Stimulated activated memory B cell treated with anti-CD40 and anti-IgM and Interleukin-4, amounts not matched to agents 10 μg/mL and 1 μg/mL and 100 μg/mL, for 72 hours (primary cell): ENCODE measurements at regions not wholly inside any gene's neighbourhood (a gene's known extent, or its start where the extent isn't known, plus 50 kb on each side); places are given as distances from the start of the nearest gene placed in this dataset.
A peak's percentile ranks its signal among the peaks of the same experiment; 100 is the strongest.
"Not testable (repeated sequence)": the region's sequence is repeated elsewhere in the genome, so short reads cannot be mapped to it uniquely, and the experiment has no call there.

ENCODE experiments used
- ATAC-seq: fragments of 150-1000 bp; cut with Tn5 transposase; 2 replicates; pipeline ENCODE4 v1.10.0; 2021
- H3K27ac Mint-ChIP-seq: one replicate; pipeline ENCODE4 v1.8.0; 2022; ENCODE audit warnings: mild to moderate bottlenecking, mixed read lengths
- H3K27me3 Mint-ChIP-seq: one replicate; pipeline ENCODE4 v1.8.0; 2022; ENCODE audit warnings: mixed read lengths
- H3K36me3 Mint-ChIP-seq: one replicate; pipeline ENCODE4 v1.8.0; 2022; ENCODE audit warnings: mixed read lengths
- H3K4me1 Mint-ChIP-seq: one replicate; pipeline ENCODE4 v1.8.0; 2022; ENCODE audit warnings: mixed read lengths
- H3K4me3 Mint-ChIP-seq: one replicate; pipeline ENCODE4 v1.8.0; 2022; ENCODE audit warnings: mild to moderate bottlenecking, moderate library complexity, mixed read lengths
- H3K9me3 Mint-ChIP-seq: one replicate; pipeline ENCODE4 v1.8.0; 2022; ENCODE audit warnings: mixed read lengths

DNA sequence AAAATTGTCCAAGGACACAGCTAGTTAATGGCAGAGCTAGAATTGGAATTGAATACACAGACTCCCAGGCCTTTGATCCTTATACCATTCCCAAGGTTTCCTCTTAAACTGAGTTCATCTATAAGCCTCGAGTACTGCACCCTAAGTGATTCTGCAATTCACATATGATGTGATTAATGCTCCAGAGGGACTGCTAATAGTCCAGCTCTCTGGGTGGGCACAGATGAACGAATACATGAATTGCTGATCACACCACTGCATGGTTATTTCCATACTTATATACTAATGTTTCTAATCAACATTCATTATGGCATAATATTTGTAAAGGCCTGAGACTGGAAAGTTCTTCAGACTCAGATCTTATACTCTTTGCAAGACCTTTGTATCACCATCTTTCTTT lies 101.8 kb downstream of the NUFIP1 start:
- no peaks in the 10 kb centered on the region for H3K9me3 Mint-ChIP-seq
- H3K4me3 Mint-ChIP-seq = no peak overlapping the region
- ATAC-seq = no peak
- H3K27ac Mint-ChIP-seq = no peak overlapping the region
- no peaks in the 10 kb centered on the region for H3K4me1 Mint-ChIP-seq
- H3K27me3 Mint-ChIP-seq = no peaks in the 10 kb centered on the region
- no peaks in the 10 kb centered on the region for H3K36me3 Mint-ChIP-seq

DNA sequence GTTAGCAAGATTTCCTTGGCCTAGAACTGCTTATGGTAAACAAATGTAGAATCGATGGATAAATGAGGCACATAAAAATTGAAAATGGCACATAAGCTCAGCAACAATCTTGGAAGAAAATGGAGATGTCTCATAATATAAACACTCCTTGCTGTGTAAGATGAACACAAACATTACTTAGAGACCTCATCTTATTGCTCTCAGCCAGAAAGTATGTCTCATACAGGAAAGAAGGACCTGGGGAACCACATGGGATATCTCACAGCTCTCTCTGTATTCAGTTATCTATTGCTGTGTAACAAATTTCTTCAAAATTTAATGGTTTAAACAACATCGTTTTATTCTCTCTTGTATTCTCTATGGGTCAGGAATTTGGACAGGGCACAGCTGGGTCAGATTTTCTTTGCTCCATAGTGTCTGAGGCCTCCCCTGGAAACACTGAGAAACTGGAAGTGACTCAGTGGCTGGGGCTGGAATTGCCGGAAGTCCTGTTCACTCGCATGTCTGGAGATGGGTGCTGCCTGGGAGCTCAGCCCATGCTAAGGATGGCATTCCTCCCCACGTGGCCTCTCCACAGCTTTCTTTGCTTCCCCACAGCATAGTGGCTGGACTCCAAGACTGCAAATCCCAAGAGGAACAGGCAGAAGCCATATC lies 105.1 kb downstream of the NUFIP1 start:
- ATAC-seq = no peak
- Mint-ChIP-seq H3K4me3 (no peak overlapping the region), H3K4me1 (no peaks in the 10 kb centered on the region), H3K27me3 (no peaks in the 10 kb centered on the region), H3K36me3 (no peaks in the 10 kb centered on the region), H3K9me3 (no peaks in the 10 kb centered on the region), H3K27ac (no peak overlapping the region)

DNA sequence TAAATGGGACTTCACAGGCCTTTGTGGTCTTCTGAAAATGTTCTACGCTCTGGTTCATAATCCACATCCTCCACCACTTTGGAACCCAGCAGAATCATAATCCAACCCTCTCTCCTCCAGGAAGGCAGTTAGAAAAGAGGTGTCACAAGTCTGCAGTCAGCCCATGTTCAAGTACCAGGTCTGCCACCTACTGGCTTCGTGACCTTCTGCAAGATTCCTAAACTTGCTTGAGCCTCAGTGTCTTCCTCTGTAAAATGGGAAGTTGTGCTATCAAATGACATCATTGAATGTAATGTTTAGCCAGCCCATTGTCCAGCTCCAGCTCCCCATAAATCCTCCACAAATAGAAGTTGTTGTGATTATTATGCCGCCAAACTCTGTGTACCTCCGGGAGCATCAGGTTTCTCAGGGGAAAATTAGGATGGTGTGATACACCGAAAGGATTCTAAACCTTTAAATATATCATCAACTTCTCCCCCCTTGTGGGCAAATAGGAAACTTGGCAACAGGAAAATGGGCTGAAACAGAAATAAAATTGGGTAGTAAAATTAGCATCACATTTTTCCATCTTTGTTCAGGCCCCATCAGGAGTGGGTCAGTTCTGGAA lies 109.7 kb downstream of the NUFIP1 start:
- ATAC-seq = no peak
- no peak overlapping the region for H3K27ac Mint-ChIP-seq

DNA sequence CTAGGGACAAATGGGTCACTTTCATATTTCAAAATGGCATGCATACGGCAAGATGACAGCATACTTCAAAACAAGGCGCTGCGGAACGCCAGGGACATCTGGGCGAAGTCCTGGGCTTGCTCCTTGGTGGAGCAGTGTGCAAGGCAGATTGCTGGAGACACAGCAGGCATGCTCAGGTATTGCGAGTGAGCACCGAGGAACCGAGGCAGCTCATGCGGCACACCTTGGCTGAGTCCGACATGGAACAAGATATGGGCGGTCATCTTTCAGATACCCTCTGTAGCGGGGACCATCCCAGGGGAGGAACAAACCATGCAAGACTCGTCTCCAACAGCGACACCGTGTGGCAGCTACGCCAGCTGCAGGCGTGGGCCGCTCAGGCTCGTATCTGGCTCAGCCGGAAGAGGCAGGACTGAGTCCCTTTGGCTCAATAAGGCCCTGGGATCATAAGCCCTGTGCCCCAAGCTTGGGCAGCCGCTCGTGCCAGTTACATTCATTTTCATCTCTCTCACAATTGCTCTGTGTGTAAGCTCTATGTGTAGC lies 112.4 kb downstream of the NUFIP1 start:
- Mint-ChIP-seq H3K27me3 (peaks cover 27% of the 10 kb centered on the region), H3K4me3 (no peak overlapping the region), H3K36me3 (no peaks in the 10 kb centered on the region), H3K4me1 (peaks cover 4% of the 10 kb centered on the region), H3K9me3 (peaks cover 3% of the 10 kb centered on the region), H3K27ac (no peak overlapping the region)
- ATAC-seq = no peak

More for the DNA sequence above, 109.7 kb downstream of the NUFIP1 start:
- Mint-ChIP-seq H3K27me3 (peaks cover 8% of the 10 kb centered on the region), H3K4me1 (no peaks in the 10 kb centered on the region), H3K36me3 (no peaks in the 10 kb centered on the region), H3K4me3 (no peak overlapping the region), H3K9me3 (peaks cover 3% of the 10 kb centered on the region)

DNA sequence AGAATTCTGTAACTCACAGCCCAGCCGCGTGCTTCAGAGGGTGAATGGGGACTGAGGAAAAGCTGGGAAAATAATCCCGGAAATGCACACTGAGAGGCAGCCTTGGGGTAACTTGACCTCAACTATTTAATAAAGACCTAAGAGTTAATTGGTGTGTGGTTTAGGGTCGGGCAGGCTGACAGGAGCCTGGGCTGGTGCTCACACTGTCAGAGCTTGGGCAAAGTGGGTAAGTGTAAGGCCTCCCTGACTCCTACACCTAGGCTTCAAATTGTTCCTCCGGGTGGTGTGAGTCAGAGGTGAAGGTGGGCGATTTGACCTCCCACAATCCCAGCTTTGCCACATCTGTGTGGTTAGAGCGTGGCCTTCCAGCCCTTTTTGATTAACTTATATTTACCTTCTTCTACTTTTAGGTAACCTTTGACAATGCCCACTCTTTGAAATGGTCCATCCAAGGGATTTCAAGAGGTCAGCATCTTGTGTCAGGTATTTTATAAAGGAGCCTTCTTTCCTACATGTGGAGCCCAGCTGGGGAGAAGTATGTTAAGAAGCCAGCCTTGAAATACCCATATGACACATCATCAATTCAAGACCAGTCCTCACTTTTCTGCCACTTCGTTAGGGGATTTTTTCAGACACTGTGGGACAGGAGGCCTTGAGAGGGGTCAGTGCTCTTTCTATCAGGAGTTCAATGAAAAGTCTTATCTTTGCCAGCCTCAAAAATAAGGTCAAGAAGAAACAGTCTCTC lies 114.2 kb downstream of the NUFIP1 start:
- H3K4me1 Mint-ChIP-seq = peaks cover 5% of the 10 kb centered on the region
- no peaks in the 10 kb centered on the region for H3K36me3 Mint-ChIP-seq
- peaks cover 36% of the 10 kb centered on the region for H3K27me3 Mint-ChIP-seq
- ATAC-seq = no peak
- H3K27ac Mint-ChIP-seq = no peak overlapping the region
- H3K4me3 Mint-ChIP-seq = no peak overlapping the region
- peaks cover 3% of the 10 kb centered on the region for H3K9me3 Mint-ChIP-seq

DNA sequence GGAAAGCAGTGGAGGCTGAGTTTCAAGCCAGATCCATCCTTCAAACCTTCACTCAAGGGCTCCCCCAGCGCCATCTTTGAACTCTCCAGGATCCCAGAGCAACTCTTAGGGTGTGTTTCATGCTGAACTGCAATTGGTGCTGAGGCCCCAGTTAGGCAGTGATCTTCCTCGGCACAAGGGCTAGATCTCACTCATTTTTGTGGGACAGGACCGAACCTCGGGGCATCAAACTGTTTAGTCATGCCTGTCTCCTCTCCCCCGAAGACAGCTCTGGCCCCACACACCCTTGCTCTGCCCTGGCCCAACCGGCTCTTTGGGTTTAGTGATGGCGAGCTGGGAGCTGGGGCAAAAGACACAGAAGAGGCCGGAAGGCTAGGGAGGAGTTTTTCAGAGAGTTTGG lies 115.1 kb downstream of the NUFIP1 start:
- Mint-ChIP-seq H3K9me3 (peaks cover 3% of the 10 kb centered on the region), H3K4me1 (peaks cover 5% of the 10 kb centered on the region), H3K4me3 (no peak overlapping the region), H3K27ac (no peak overlapping the region), H3K27me3 (peaks cover 37% of the 10 kb centered on the region), H3K36me3 (no peaks in the 10 kb centered on the region)
- ATAC-seq = no peak

DNA sequence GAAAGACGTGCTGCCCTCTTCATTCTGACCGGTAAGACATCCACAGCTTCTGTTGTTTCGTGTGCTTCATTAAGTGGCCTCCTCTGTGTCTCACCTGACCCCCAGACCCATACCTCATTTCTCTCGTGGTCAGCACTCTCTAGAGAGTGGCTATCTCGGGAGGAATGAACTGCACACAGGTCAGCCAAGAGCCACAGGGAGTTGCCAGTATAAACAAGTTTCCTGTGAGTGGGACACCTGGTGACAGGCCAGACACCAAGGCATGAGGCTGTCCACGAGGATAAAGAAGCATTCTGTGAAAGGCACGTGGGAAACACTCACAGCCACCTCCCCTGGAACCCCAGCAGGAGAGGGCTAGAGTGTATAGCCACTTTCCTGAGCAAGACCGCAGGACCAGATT lies 115.8 kb downstream of the NUFIP1 start:
- no peak overlapping the region for H3K4me3 Mint-ChIP-seq
- H3K4me1 Mint-ChIP-seq = peaks cover 5% of the 10 kb centered on the region
- peaks cover 3% of the 10 kb centered on the region for H3K9me3 Mint-ChIP-seq
- no peaks in the 10 kb centered on the region for H3K36me3 Mint-ChIP-seq
- no peak for ATAC-seq
- H3K27me3 Mint-ChIP-seq = peaks cover 45% of the 10 kb centered on the region
- H3K27ac Mint-ChIP-seq = no peak overlapping the region

DNA sequence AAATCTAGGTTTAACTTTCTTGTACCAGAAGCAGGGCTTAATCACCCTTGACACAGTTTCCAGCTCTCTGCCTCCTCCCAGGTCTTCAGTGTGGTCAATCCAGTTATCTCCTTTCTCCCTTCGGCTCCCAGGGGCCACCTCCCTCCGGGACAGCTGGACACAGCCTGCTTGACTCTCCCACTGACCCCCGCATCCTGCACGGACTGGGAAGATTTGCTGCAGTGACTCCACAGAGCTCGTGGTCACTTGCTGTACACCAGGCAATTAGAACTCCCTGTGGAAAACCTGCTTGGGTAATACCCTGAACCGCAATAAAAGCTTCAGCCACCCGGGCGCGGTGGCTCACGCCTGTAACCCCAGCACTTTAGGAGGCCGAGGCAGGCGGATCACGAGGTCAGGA lies 116.5 kb downstream of the NUFIP1 start:
- Mint-ChIP-seq H3K9me3 (peaks cover 3% of the 10 kb centered on the region), H3K4me1 (peaks cover 5% of the 10 kb centered on the region), H3K27ac (no peak overlapping the region), H3K4me3 (no peak overlapping the region), H3K27me3 (peaks cover 52% of the 10 kb centered on the region), H3K36me3 (no peaks in the 10 kb centered on the region)
- ATAC-seq = no peak

DNA sequence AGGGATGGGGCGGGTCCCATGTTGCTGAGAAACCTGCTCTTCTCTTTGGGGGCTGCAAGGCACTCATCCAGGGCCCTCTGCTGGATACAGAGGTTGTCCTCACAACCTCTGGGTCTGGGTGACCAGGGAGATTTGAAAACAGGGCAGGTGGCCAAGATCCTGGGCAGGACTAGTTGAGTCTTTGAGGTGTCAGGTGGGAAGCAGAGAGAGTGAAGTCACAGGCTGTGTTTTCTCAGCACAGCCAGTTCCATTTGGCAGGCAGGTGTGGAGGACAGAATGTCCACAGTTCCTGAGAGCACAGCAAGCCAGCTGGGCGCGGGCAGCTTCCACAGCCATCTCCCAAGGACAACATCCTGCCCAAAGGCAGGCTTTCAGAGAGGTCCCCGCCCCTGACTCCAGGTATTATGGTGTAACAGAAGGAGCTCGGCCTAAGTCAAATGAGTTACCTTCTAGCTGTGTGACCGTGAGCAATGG lies 118.8 kb downstream of the NUFIP1 start:
- no peak overlapping the region for H3K4me3 Mint-ChIP-seq
- no peak for ATAC-seq
- H3K27ac Mint-ChIP-seq = no peak overlapping the region
- peaks cover 5% of the 10 kb centered on the region for H3K4me1 Mint-ChIP-seq
- H3K27me3 Mint-ChIP-seq = peaks cover 53% of the 10 kb centered on the region
- H3K9me3 Mint-ChIP-seq = peaks cover 7% of the 10 kb centered on the region
- H3K36me3 Mint-ChIP-seq = peaks cover 8% of the 10 kb centered on the region

DNA sequence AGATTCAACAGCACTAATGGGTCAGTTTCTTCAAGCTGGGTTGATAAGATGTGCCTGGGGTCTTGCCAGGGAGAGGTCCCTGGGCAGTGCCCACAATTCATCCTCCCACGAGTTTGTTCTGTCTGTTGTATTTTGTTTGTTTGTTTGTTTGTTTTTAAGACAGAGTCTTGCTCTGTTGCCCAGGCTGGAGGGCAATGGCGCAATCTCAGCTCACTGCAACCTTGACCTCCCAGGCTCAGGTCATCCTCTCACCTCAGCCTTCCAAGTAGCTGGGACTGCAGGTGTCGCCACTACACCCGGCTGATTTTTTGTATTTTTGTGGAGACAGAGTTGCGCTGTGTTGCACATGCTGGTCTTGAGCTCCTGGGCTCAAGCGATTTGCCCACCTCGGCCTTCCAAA lies 120.1 kb downstream of the NUFIP1 start:
- Mint-ChIP-seq H3K36me3 (peaks cover 8% of the 10 kb centered on the region), H3K9me3 (peaks cover 7% of the 10 kb centered on the region), H3K4me1 (peaks cover 5% of the 10 kb centered on the region), H3K27ac (no peak overlapping the region), H3K4me3 (no peak overlapping the region), H3K27me3 (peaks cover 53% of the 10 kb centered on the region)
- ATAC-seq = no peak

DNA sequence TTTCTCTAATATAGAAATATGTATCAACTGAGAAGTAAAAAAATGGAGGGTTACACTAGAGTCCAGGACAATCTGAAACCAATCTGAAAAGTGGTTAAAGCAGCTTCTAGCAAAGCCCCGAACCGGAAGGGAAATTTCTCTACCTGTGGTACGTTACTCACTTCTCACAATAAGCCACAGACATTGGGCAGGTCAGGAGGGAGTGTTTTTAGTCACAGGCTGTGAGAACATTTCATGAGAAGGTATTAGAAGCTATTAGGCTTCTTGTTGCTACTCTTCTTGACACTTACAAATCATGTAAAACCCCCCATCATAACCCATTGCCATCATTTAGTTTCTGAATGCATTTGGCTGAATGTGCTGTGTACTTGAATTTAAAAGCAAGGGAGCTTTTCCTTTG lies 120.9 kb downstream of the NUFIP1 start:
- Mint-ChIP-seq H3K4me1 (peaks cover 5% of the 10 kb centered on the region), H3K4me3 (no peak overlapping the region), H3K27ac (no peak overlapping the region), H3K27me3 (peaks cover 50% of the 10 kb centered on the region), H3K9me3 (peaks cover 7% of the 10 kb centered on the region), H3K36me3 (peaks cover 8% of the 10 kb centered on the region)
- peak; percentile 70 for ATAC-seq

DNA sequence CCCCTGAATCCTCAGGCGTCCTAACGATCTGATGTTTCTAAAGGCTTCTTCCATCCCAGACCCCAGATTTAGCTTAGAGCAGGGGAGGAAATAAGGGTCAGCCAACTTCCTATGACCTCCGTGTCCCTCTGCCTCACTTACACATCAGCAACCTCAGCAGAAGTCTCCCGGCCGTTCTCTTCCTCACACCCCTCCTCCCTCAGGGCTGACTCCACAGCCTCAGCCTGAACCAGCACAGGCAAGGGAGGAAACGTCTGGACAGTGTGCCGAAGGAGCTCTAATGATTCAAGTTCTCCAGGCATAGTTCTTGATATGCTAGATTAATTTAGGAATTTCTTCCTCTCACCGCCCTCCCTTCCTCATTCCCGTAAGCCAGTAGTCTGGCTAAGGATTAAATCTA lies 121.4 kb downstream of the NUFIP1 start:
- ATAC-seq = no peak
- H3K9me3 Mint-ChIP-seq = peaks cover 7% of the 10 kb centered on the region
- H3K4me3 Mint-ChIP-seq = no peak overlapping the region
- H3K27ac Mint-ChIP-seq = no peak overlapping the region
- peaks cover 44% of the 10 kb centered on the region for H3K27me3 Mint-ChIP-seq
- peaks cover 5% of the 10 kb centered on the region for H3K4me1 Mint-ChIP-seq
- peaks cover 8% of the 10 kb centered on the region for H3K36me3 Mint-ChIP-seq

DNA sequence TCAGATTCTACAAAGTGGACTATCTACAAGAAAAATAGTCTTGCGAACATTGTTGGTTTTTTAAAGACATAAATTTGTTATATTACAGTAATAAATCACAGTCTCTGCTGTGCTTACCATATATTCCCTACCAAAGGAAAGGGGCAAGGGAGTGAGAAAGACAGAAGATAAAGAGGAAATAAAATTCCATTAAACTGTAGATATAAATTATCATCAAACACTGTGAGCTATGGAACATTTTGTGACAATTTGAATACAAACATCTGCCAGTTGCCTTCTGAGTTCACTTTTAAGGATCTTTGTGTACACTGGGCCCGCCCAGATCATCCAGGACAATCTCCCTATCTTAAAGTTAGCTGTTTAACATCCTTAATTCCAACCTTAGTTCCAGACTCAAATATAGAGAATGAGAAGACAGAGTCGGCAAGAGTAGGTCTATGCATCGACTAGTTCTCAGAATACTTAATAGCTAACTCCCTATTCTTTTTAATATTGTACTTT lies 122.8 kb downstream of the NUFIP1 start:
- peaks cover 7% of the 10 kb centered on the region for H3K9me3 Mint-ChIP-seq
- no peaks in the 10 kb centered on the region for H3K4me1 Mint-ChIP-seq
- peaks cover 31% of the 10 kb centered on the region for H3K27me3 Mint-ChIP-seq
- H3K36me3 Mint-ChIP-seq = peaks cover 8% of the 10 kb centered on the region
- no peak overlapping the region for H3K27ac Mint-ChIP-seq
- H3K4me3 Mint-ChIP-seq = no peak overlapping the region
- ATAC-seq = no peak

DNA sequence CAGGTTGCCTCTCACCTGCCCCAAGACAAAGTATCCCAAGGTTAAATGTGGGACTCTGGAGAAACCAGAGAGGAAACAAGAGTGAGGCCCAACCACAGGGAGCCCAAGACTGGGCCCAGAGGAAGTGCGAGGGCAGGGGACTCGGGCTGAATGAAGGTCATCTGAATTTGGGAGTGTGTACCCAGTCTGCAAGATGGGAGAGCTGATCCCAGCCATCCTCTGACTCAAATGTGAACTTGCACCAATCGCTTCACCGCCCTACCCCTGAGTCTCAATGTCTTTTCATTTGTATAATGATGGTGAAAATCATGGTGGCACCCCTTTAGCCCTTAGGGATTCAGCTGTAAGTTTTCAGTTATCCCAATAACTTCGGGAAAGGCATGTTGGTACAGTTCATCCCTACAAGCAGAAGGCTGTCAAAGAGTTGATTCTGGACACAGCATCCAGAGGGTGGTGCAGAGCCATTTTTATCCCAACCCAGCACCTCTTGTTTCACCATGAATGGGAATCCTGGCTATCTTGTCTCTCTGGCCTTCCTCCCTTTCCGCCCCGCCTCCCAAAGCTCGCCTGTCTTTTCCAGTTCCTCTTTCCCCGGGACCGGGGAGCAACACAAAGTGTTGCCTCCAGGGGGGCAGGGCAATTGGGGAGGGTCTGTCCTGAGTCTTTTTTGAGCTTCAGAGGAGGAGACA lies 123.4 kb downstream of the NUFIP1 start:
- Mint-ChIP-seq H3K27ac (no peak overlapping the region), H3K4me3 (no peak overlapping the region), H3K9me3 (peaks cover 7% of the 10 kb centered on the region), H3K36me3 (peaks cover 8% of the 10 kb centered on the region), H3K4me1 (no peaks in the 10 kb centered on the region), H3K27me3 (peaks cover 27% of the 10 kb centered on the region)
- no peak for ATAC-seq

DNA sequence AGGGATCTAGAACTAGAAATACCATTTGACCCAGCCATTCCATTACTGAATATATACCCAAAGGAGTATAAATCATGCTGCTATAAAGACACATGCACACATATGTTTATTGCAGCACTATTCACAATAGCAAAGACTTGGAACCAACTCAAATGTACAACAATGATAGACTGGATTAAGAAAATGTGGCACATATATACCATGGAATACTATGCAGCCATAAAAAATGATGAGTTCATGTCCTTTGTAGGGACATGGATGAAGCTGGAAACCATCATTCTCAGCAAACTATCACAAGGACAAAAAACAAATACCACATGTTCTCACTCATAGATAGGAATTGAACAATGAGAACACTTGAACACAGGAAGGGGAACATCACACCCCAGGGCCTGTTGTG lies 125.6 kb downstream of the NUFIP1 start:
- peaks cover 41% of the 10 kb centered on the region for H3K27me3 Mint-ChIP-seq
- H3K4me1 Mint-ChIP-seq, ATAC-seq: not testable (repeated sequence)

More for the DNA sequence above, 125.6 kb downstream of the NUFIP1 start:
- not testable (repeated sequence) for H3K4me3 Mint-ChIP-seq, H3K27ac Mint-ChIP-seq, H3K9me3 Mint-ChIP-seq, H3K36me3 Mint-ChIP-seq
